ENCODE measurements at regions not wholly inside any gene's neighbourhood (a gene's known extent, or its start where the extent isn't known, plus 50 kb on each side); places are given as distances from the start of the nearest gene placed in this dataset.

DNA sequence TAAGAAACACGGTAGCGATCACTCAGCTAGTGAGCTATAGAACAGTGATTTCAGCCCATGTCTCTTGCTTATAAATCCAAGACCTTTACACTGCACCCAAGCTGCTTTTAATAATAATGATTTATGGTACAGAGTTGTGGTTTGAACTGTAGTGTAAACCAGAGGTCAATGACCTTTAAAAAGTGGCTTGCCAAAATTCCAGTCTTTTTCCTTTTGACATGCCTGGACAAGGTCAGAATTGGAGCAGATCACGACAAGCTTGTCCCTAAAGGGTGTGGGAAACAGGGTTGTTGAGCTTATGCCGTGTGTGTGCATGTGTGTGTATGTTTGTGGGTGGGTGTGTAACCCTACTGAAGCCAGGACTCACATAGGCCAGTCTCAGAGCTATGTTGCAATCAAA is 225.3 kb upstream of the CLINT1 start:
- DNase-seq, result no peak

- DNase-seq, result no peak
Measured at GRCh38 chr5:158082696-158083287, 223.8 kb upstream of the CLINT1 start.

GRCh38 chr5:158080112-158080511 is 221.2 kb upstream of the CLINT1 start:
- DNase-seq, result no peak

- no peak for DNase-seq
Measured at GRCh38 chr5:158079097-158079496, 220.2 kb upstream of the CLINT1 start.

GRCh38 chr5:158074992-158075769 is 216.2 kb upstream of the CLINT1 start:
- DNase-seq, result peak in 2 of 4 experiments; percentile 2 to 6

DNA sequence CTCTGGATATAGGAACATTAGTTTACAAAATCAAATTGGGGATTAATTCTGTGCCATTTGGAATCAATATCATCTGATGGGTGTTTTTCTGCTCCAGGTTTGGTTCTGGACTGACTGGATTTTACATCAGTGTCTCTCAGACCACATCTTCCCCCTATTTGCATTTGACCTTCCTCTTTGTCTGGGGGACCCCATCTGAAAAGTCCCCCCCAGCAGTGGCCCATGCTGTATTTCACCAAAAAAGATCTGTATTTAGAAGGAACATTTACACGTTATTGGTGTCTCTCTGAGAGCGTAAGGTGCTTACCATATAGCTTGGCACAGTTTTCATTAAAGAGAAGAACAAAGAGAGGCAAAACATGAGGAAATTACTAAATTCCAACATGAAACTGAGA is 215.6 kb upstream of the CLINT1 start:
- no peak for DNase-seq

DNA sequence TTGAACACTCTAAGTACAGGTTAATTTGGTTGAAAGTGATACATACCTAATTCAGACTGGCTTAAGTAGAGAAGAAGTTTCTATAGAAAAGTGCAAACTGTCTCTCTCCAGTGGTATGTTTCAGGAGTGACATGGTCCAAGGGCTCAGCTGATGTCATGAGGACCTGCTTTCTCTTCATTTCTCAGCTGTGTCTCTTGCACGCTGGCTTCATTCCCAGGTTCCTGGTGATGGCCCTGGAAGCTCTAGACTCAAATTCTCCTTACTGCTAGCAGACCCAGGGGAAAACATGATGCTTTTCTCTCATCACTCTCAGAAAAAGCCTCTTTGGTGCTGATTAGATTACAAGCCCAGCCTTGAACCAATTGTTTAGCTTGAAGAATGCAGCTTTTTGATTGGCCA is 211.9 kb upstream of the CLINT1 start:
- no peak for DNase-seq

GRCh38 chr5:158069838-158070237 is 210.9 kb upstream of the CLINT1 start:
- DNase-seq, result no peak

- no peak for DNase-seq
Measured at GRCh38 chr5:158068964-158069363, 210.0 kb upstream of the CLINT1 start.

DNA sequence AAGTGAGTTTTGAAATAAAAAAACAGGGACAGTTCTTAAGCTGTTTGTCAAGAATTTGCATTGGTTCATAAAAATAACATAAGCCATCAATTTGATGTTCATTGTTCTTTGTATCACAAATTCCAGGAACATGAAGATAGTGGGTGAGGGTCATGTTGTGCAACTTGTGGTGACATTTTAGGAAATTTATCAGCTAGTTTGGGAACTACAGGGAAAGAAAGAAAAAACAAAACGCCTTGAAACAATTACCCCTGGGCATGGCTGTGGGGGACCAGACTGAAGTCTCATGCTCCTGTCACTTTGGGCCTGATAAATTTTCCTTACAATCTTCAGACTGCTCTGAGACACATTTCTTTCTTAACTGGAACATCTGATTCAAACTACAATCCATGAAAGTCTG is 207.1 kb upstream of the CLINT1 start:
- no peak for DNase-seq

DNA sequence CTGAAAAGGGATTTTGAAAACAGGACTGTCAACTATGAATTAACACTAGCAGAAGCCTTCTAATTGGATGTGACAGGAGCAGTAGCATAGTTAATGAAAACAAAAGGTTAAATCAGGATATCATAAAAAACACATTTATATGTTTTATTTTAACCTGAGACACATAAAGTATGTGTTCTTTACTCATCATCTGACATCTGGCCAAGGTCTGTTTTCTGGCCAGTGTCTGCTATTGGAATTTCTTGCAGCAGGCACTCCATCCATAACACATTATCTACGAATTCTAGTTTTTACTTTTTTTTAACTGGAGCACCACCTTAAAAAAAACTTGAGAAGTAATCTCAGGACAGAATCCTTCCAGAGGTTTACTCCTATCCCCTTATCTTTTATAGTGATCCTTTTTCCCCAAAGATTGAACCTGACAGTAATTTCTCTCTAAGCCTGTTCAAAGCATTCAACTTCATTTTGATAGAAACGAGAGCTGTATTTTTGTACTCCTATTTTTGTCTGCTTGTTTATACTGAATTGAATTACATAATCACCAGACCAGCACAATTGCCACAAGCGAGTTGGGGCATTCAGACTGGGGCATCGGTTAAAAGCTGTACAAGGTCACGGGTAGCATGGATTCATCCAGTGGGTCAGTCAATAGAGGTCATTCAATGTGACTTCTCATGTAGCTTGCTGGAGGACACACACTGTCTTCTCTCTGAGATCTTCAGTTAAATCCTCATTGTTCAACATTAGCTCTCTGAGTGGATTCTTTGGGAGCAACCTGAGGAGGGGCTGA is 205.6 kb upstream of the CLINT1 start:
- no peak for DNase-seq

GRCh38 chr5:158063052-158063451 is 204.1 kb upstream of the CLINT1 start:
- DNase-seq, result no peak

- DNase-seq, result no peak
Measured at GRCh38 chr5:158061451-158061850, 202.5 kb upstream of the CLINT1 start.

DNA sequence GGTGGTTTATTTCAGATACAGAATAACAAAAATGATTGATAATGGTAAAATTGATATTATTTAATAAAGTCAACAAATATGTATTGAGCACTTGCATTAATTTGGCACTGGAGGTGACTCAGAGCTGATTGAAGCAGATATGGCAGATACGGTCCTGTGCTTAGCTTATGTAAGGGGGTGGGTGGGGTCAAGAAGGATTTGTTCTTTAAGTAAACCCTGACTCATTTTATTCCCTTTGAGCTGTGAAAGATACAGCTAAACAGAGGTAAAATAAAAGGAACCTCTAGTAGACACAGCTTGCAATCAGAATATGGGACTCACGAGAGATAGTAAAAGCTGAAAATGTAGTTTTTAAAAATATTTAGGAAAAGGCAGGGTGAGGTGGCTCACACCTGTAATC is 201.3 kb upstream of the CLINT1 start:
- DNase-seq, result no peak

- DNase-seq, result no peak
Measured at GRCh38 chr5:158058208-158059120, 199.5 kb upstream of the CLINT1 start.

DNA sequence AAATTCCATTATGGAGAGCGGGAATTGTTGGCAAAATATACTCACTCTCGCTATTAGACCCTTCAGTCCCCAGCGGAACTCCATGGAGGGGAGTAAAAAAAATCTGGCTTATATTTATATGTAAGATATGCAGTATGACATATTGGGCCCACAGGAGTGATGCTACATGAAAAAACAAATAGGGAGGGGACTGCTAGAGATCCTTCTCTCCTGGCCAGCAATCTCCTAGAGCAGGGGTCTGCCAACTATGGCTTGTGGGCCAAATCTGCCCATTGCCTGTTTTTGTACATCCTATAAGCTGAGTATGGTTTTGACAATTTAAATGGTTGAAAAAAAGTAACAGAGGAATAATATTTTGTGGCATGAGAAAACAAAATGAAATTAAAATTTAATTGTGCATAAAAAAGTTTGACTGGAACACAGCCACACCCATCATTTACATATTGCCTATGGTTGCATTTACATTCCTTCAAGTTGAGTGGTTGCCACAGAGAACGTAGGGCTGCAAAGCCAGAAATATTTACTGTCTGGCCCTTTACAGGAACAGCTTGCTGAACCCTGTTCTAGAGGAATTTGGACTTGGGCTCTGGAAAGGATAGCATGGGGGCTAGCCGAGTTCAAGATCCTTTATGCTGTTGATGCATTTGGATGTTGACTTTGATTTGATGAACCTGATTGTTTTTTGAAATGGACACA is 197.3 kb upstream of the CLINT1 start:
- no peak for DNase-seq

- no peak for DNase-seq
Measured at GRCh38 chr5:158055111-158055501, 196.2 kb upstream of the CLINT1 start.

- no peak for DNase-seq
Measured at GRCh38 chr5:158054223-158055110, 195.5 kb upstream of the CLINT1 start.

DNA sequence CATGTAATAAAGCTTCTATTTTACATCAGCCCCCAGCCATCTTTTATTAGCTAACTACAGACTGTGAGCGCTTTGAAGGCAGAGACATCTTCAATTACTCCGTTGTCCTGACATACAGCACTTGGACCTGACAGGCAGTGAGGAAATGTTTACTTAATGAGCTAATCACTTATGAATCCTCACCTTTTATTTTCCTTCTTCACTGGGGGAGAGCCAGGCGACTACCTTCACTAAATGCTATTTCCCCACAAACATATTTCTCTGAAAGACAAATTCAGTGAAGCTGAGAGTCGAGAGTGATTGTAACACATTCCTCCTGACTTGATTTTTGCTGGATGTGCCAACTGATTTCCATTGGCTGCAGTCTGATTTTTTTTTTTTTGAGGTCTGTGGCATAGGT is 192.1 kb upstream of the CLINT1 start:
- DNase-seq, result no peak

- DNase-seq, result no peak
Measured at GRCh38 chr5:158050421-158050820, 191.5 kb upstream of the CLINT1 start.

DNA sequence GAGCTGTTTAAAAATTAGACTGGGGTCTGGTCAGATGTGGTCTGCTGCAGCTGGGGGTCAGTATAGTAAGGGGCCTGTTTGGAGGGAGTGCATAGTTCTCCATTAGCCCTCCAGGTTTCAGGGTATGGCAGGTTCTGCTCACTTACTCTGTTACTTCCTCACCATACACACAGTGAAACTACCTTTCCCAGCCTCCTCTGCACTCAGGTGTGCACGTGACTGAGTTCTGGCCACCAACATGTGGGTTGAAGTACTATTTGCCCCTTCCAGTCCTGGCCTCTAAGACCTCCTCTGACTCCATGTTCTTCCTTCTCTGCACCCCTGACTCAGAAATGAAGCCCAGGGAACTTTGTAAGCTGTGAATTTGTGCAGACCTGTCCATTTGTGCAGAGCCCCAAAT is 190.5 kb upstream of the CLINT1 start:
- DNase-seq, result no peak

Data from activated naive CD4-positive, alpha-beta T cell (primary cell).